NCI-H510A treated with DMSO at 0.1 percent for 48 hours (cell line): ENCODE measurements at regions not wholly inside any gene's neighbourhood (a gene's known extent, or its start where the extent isn't known, plus 50 kb on each side); places are given as distances from the start of the nearest gene placed in this dataset.

Experiments used
- DNase-seq: peaks from one replicate; lab custom pipeline; 2025; lab: John Stamatoyannopoulos, UW

- no peak for DNase-seq
Observed at GRCh38 chr1:106754957-106755356, 301.5 kb upstream of the PRMT6 start.

DNA sequence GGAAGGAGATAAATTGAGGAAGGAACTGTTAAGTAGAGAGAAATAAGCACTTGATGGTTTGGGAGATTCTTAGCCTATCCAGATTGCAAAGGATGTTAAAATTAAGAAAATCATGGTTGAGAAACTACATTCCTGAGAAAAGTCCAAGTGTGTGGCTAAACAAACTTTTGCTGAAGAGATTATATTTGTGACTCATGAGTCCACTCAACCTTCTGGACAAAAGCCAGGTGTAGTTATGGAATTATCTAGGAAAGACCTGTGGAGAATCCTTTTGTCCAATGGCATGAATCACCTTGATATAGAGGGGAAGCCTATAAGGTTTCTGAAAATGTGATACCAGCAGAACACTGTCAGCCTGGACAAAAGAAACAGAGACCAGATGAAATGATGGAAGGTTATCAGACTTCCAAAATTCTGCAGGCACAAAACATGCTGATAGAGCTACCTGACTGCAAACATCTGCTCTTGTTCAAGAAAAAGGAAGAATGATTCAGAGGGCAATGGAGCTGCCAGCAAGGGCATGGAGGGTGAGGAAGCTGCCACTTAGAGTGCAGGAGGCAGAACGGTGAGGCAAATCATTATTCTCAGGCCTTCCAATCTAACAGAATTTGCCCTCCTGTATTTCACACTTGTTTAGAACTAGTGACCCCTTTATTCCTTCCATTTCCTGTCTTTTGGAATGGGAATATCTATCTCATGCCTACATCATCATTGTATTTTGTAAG, 300.6 kb upstream of the PRMT6 start:
- no peak for DNase-seq

DNA sequence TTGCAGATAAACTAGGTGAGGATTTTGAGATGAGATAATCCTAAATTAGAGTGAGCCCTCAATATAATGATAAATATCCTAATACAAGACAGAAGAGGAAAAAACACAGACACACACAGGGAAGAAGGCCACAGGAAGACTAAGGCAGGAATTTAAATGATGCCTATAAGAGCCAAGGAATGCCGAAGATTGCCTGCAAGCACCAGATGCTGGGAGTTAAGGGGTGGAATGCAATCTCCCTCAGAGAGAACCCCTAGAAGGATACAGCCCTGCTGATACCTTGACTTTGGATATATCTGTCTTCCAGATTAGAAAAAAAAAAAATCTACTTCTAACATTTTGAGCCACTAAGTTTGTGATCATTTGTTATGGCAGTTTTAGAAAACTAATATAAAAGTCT, 299.7 kb upstream of the PRMT6 start:
- DNase-seq = no peak

DNA sequence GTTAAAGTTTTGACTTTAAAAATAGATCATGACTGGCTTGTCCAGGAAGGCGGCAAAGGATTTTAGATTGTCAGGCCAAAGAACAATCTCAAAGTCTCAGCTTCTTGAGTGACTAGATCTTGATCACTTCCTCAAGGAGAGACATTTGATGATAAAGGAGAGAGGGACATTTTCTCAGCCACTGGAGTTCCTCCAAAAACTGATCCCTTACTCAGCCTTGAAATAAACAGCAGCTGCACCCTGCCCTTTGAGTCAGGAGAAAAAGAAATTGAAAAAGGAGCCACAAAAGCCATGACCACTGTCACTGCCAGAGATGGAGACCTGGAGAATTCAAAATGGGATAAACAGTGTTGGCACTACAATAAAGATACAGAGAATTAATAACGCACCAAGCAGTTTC, 288.4 kb upstream of the PRMT6 start:
- DNase-seq = no peak

DNA sequence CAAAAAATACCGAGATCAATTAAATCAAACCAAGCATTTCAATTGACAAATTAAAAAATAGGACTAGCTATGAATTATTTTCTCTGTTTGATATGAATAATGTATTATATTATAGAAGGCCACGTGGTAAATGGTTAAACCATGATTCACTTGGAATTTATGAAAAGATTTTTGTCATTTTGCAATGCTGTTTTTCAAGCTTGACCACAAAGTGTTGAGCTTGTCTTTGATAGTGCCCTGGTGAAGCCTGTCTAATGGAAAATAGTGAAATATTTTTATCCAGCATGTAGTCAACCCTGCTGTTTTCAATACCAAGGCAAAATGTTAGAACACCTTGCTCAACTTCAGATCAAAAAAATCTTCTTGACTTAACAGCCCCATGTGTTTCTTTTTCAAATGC, 288.0 kb upstream of the PRMT6 start:
- DNase-seq = no peak

GRCh38 chr1:106773206-106773605, 283.3 kb upstream of the PRMT6 start:
- no peak for DNase-seq

DNA sequence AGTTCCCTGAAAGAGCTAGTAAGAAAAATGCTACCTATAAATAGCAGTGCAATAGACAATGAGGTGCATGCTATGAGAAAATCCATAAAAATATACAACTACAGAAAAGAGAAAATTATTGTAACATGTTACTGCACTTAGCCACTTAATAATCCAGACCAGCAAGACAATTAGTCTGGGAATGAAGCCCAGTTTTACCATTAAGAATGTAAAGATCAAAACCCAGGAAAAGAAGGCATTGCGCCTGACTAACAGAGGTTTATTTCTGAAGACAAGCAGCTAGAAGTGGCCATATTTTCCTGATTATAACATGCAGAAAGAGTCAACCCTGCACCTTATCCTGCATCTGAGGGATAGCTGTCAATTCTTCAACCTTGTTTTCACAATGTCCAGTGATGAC, 276.4 kb upstream of the PRMT6 start:
- no peak for DNase-seq

DNA sequence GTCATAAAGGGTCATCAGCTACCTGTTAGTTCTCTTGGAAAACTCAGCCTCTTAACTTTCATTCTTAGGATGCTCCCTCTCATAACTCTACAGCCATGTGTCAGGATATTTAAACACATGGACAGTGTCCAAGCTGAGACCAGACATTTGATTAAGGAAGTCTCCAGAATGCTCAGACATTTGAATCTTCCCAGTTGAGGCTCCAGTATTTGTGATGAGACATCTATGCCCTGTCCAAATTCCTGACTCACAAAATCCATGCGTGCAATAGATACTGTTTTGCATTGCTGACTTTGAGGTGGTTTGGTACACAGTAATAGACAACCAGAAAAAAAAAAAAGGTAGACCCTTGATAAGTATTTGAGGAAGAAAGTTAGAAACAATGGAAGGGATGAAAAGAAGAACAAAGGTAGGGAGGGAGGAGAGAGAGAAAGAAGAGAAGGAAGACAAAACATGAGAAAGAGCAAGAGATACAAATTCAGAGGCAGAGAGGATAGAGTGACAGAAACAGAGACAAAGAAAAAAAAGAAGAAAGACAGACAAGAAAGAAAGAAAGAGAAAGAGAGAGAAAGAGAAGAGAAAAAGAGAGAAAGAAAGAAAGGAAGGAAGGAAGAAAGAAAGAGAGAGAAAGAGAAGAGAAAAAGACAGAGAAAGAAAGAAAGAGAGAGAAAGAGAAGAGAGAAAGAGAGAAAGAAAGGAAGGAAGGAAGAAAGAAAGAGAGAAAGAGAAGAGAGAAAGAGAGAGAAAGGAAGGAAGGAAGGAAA, 275.5 kb upstream of the PRMT6 start:
- no peak for DNase-seq

DNA sequence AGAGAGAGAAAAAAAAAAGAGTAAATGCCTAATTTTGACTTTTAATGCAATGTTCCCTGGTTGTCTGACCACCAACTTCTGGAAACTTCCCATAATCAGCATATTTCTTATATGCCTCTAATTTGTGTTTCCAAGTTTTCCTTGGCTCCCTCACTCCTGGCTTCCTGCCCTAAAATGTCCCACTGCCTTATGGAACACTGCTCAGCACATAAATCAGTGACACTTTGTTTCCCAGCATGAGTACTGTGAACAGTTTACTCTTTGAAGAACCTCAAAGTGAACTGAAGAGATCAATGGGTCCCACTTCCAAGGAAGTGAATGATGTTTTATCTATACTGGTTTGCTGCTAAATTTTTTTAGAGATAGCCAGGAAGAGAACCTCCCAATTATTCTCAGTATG, 271.3 kb upstream of the PRMT6 start:
- no peak for DNase-seq

DNA sequence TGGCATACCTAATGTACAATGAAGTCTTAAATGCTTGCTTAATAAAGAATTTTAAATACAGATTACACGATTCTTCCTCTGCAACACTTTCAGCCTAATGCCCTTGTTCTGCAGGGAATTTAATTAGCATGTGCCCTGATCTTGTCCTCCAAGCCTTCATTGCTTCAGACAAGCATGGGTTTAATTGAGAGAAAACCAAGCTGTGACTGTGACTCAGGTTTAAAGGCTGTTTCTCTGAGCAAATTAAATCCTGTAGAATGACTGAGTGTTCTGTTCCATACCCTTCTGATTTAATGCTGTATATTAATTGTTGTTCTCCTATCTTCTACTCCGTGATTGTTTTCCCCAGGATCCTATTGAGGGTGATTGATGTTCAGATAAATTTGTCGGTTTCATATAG, 269.0 kb upstream of the PRMT6 start:
- no peak for DNase-seq

- DNase-seq = no peak
Observed at GRCh38 chr1:106789686-106790085, 266.8 kb upstream of the PRMT6 start.

GRCh38 chr1:106791041-106791440, 265.4 kb upstream of the PRMT6 start:
- DNase-seq = no peak

DNA sequence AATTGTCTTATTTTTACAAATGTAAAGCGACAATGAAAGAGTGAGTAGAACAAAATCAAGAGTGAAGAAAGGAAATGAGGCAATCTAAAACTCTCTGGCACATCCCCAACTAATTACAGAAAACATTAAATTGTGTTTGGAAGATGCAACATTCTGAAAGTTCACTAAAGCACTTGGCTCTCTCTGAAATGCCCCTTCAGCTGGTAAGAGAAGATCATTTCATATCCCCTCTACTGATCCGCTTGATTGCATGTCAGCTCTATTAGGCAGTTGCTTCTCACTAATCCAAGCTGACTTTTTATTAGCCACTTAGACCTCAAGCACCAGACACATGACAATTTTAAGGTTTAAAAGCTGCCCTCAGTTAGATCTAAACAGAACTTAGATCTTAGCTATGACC, 262.8 kb upstream of the PRMT6 start:
- peak; percentile 6 for DNase-seq

DNA sequence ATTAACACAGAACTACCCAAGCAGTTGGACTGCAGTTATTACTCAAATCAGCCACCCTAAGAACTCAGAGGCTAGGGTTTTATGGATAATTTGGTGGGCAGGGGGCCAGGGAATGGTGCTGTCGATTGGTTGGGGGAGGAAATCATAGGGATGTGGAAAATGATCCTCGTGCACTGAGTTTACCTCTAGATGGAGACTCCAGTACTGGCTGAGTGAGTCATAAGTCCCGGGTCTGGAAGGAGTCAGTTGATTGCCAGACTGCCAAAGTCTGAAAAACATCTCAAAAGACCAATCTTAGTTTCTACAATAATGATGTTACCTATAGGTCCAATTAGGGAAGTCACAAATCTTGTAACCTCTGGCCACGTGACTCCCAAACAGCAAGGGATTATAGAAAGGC, 257.5 kb upstream of the PRMT6 start:
- no peak for DNase-seq

DNA sequence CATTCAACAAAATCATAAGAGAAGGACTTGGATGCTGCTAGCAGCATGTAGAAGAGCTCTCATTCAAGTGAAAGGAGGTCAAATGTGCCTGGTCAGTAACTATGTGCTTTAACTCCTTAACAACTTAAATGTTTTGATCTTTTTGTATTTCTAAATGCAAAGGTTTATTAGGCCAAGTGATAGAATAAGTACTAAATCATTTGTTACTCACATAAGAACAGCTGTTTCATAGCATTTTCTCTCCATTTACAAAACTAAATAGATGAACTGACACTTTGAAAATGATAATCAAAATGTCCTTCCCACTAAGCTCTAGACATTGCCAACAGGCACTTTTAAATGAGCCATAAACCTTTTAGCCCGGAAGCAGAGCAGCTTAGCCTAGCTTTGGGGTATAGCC, 254.3 kb upstream of the PRMT6 start:
- no peak for DNase-seq

DNA sequence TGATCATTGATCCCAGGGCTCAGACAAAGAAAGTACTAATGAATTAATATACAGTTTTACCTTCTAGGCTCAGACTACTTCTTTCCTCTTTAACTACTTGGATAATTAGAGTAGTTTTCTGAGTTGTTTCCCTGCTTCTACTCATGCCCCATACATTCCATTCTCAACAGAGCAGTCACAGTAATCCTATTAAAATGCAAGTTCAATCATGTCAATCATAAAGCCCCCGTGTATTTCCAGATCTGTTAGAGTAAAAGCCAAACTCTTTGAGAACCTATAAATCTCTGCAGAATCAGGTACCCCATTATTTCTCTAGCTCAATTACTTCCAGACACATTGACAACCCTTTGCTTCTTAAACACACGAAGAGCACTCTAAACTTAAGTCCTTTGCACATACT, 242.1 kb upstream of the PRMT6 start:
- no peak for DNase-seq

DNA sequence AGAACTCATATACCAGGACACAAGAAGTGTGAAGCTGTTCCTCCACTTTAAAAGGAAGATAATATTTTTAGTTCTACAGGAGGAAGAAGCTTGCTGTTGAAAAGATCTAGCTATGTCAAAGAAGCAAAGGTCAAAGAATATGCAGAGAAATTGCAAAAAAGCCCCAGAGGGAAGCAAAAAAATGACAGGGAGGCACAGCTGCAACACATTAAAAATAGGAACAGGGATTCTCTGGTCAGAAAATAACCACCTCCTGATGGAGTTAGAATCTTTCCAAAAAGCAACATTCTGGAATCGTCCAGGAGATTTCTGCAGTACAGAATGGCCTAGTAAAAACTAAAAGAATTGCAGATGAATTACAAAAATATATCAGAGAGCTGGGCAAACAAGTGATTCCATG, 238.9 kb upstream of the PRMT6 start:
- no peak for DNase-seq

GRCh38 chr1:106831511-106831910, 225.0 kb upstream of the PRMT6 start:
- no peak for DNase-seq

GRCh38 chr1:106836708-106837107, 219.8 kb upstream of the PRMT6 start:
- no peak for DNase-seq

GRCh38 chr1:106843518-106843917, 213.0 kb upstream of the PRMT6 start:
- DNase-seq = no peak

GRCh38 chr1:106846656-106847055, 209.8 kb upstream of the PRMT6 start:
- DNase-seq = no peak

GRCh38 chr1:106861110-106861509, 195.4 kb upstream of the PRMT6 start:
- DNase-seq = no peak

DNA sequence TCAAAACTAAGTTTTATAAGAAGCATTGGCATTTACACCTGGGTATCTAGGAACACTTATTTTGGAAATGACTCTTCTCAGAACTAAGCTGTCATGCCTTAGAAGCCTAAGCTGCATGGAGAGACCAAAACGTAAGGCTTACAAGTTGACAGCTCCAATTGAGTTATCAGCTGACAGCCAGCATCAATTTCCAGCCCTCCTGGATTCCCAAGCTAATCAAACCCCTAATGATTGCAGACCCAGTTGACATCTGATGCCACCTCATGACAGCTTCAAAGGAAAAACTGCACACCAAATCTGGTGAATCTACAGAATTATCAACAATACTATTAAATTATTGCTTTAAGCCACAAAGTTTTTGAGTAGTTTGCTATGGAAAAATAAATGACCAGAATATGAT, 187.6 kb upstream of the PRMT6 start:
- no peak for DNase-seq

DNA sequence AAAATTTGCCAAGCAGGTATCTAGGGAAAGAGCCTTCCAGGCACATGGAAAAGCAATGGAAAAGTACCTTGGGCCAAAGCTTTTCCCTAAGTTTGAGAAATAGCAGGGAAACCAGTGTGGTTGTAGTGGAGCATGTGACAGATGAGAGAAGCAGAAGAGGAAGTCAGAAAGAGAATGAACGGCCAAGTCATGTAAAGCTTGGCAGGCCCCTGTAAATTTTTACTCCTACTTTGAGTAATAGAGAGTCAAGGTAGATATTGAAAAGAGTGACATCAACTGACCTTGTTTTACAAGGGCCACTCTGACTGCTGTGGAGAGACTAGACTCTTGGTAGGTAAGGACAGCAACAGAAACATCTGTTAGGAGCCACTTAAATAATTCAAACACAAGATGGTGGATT, 180.9 kb upstream of the PRMT6 start:
- DNase-seq = peak; percentile 34
